K562 (cell line): ENCODE measurements at regions not wholly inside any gene's neighbourhood (a gene's known extent, or its start where the extent isn't known, plus 50 kb on each side); places are given as distances from the start of the nearest gene placed in this dataset.

ENCODE experiments used
- ATAC-seq: fragments of 200-7000 bp; cut with Tn5 transposase; 3 replicates; pipeline ENCODE4 v1.9.1; 2020; ENCODE audit warnings: moderate library complexity
- BruUV-seq: library from RNA; stranded (reverse); fragments of 400-500 nt; replicated peaks from 2 replicates; lab custom pipeline; 2021; lab: Mats Ljungman, UMichigan
- CTCF ChIA-PET: fragments of 300-600 bp; formaldehyde crosslinking; extraction: SDS; loops from one replicate; lab custom pipeline; 2021; ENCODE audit warnings: low intra/inter-chr PET ratio; lab: Yijun Ruan, JAX
- POLR2A ChIA-PET: fragments of 300-600, 350-650 bp; sonication (Branson Sonifier 250); formaldehyde crosslinking; extraction: SDS; loops from one replicate; lab custom pipeline; 2021; ENCODE audit warnings: antibody characterized with exemption, inconsistent platforms; lab: Yijun Ruan, JAX
- DNase-seq, 4 experiments: peaks; one replicate each; pipeline versions ENCODE4 v3.0.0 to v3.0.0-alpha.2; 2011 to 2018; ENCODE audit warnings: low spot score in 3 of 4, mixed read lengths in 3 of 4; ENCODE audit errors: extremely low read depth in 1 of 4
- FAIRE-seq: peaks from 2 replicates; lab custom pipeline; 2011; peaks lifted over from hg19 to GRCh38; lab: Jason Lieb, UNC
- H2AFZ ChIP-seq: 2 replicates; pipeline ENCODE4 v1.6.0; 2011; ENCODE audit warnings: low read depth, low read length, control low read depth, inconsistent platforms
- H3K27ac ChIP-seq: fragments of 200-600 bp; 3 replicates; pipeline ENCODE4 v1.8.0; 2011; ENCODE audit warnings: low read depth, mild to moderate bottlenecking, control low read depth, inconsistent platforms, low read length, moderate library complexity, mixed read lengths; ENCODE audit errors: extremely low read depth
- H3K27me3 ChIP-seq, 2 experiments: fragments of 300-600 bp in 1 of 2; 2 replicates in 1 of 2; 3 replicates in 1 of 2; pipeline versions ENCODE4 v1.6.0 to v1.8.0; 2011; ENCODE audit warnings: inconsistent platforms in 2 of 2, low read length in 2 of 2, mild to moderate bottlenecking in 1 of 2, mixed read lengths in 1 of 2, moderate library complexity in 1 of 2; ENCODE audit not compliant: control insufficient read depth in 2 of 2, insufficient read depth in 2 of 2
- H3K36me3 ChIP-seq: fragments of 300-600 bp; 3 replicates; pipeline ENCODE4 v1.8.0; 2011; ENCODE audit warnings: mild to moderate bottlenecking, low read length, inconsistent platforms; ENCODE audit not compliant: control insufficient read depth, insufficient read depth
- H3K4me1 ChIP-seq, 2 experiments: fragments of 200-600 bp in 1 of 2; replicated peaks in 1 of 2; 2 replicates in 1 of 2; 3 replicates in 1 of 2; pipeline versions ENCODE4 v1.5.1 to v1.8.0; 2011; ENCODE audit warnings: inconsistent platforms in 2 of 2, low read length in 2 of 2, mild to moderate bottlenecking in 1 of 2, mixed read lengths in 1 of 2, moderate library complexity in 1 of 2; ENCODE audit not compliant: control insufficient read depth in 2 of 2, insufficient read depth in 2 of 2
- H3K4me2 ChIP-seq: 2 replicates; pipeline ENCODE4 v1.6.1; 2011; ENCODE audit warnings: low read length, control low read depth, inconsistent platforms, mixed read lengths; ENCODE audit not compliant: insufficient read depth
- H3K4me3 ChIP-seq: fragments of 200-600 bp; sonication (generic), shearing (Covaris generic); 2 replicates; pipeline ENCODE4 v1.5.1; 2016; ENCODE audit warnings: control low read depth, inconsistent platforms
- H3K79me2 ChIP-seq: fragments of 200-600 bp; 3 replicates; pipeline ENCODE4 v1.8.0; 2011; ENCODE audit warnings: low read length, inconsistent platforms; ENCODE audit not compliant: control insufficient read depth, insufficient read depth
- H3K9ac ChIP-seq, 2 experiments: 2 replicates each; pipeline versions ENCODE4 v1.6.0 to v1.6.1; 2011; ENCODE audit warnings: low read depth in 2 of 2, low read length in 2 of 2, control low read depth in 1 of 2, inconsistent platforms in 1 of 2, mild to moderate bottlenecking in 1 of 2, mixed read lengths in 1 of 2; ENCODE audit not compliant: insufficient read depth in 1 of 2
- H3K9me1 ChIP-seq: one replicate; pipeline ENCODE4 v1.6.0; 2011; ENCODE audit warnings: inconsistent platforms, mild to moderate bottlenecking, low read length, moderate library complexity; ENCODE audit not compliant: control insufficient read depth, insufficient read depth
- H3K9me3 ChIP-seq: replicated peaks from 2 replicates; pipeline ENCODE4 v1.5.1; 2011; ENCODE audit warnings: low read depth, low read length, inconsistent platforms; ENCODE audit not compliant: control insufficient read depth, insufficient read depth
- H4K20me1 ChIP-seq: replicated peaks from 2 replicates; pipeline ENCODE4 v1.6.1; 2011; ENCODE audit warnings: low read length, inconsistent platforms, mixed read lengths; ENCODE audit not compliant: control insufficient read depth, insufficient read depth
- FOXA1 ChIP-seq: fragments of 450-650 bp; IDR thresholded peaks from 2 replicates; pipeline ENCODE4 v1.6.1; 2016; ENCODE audit warnings: mild to moderate bottlenecking, borderline replicate concordance
- GATA2 ChIP-seq: sonication (generic); formaldehyde crosslinking; IDR thresholded peaks from 2 replicates; pipeline ENCODE4 v1.4.0; 2020; ENCODE audit warnings: mild to moderate bottlenecking, missing genetic modification reagents
- HDAC2 ChIP-seq: fragments of 450-650 bp; IDR thresholded peaks from 2 replicates; pipeline ENCODE4 v1.6.1; 2016; ENCODE audit warnings: mild to moderate bottlenecking
- HNRNPH1 ChIP-seq: fragments of 200-400 bp; formaldehyde crosslinking; optimal IDR thresholded peaks from 2 replicates; pipeline ENCODE3; 2017; ENCODE audit warnings: low read depth, mild to moderate bottlenecking, low read length, moderate library complexity
- KDM4B ChIP-seq, 2 experiments: fragments of 450-650 bp in 1 of 2; sonication (generic) in 1 of 2; IDR thresholded peaks; 2 replicates each; pipeline ENCODE4 v1.6.1; 2016 to 2017; ENCODE audit warnings: borderline replicate concordance in 2 of 2, antibody characterized with exemption in 1 of 2, low read depth in 1 of 2, mild to moderate bottlenecking in 1 of 2
- PHB2 ChIP-seq: fragments of 450-650 bp; IDR thresholded peaks from 2 replicates; pipeline ENCODE4 v1.6.1; 2017; ENCODE audit warnings: low read depth
- POLR2AphosphoS5 ChIP-seq: IDR thresholded peaks from 2 replicates; pipeline ENCODE4 v1.6.1; 2011; ENCODE audit warnings: mild to moderate bottlenecking, low read depth, low read length, moderate library complexity; ENCODE audit not compliant: control insufficient read depth, insufficient read depth
- SRF ChIP-seq, 2 experiments: fragments of 250-450, 450-650 bp in 1 of 2; sonication (Bioruptor Pico) in 1 of 2; sonication (generic) in 1 of 2; formaldehyde crosslinking; IDR thresholded peaks; 2 replicates each; pipeline versions ENCODE4 v1.5.0 to v1.5.1; 2020 to 2022; ENCODE audit warnings: mild to moderate bottlenecking in 1 of 2, missing genetic modification reagents in 1 of 2
- TRIM24 ChIP-seq, 2 experiments: fragments of 450-650 bp; IDR thresholded peaks; 2 replicates each; pipeline ENCODE4 v1.6.1; 2016
- WHSC1 ChIP-seq: IDR thresholded peaks from one replicate; pipeline ENCODE4 v1.6.1; 2012; ENCODE audit warnings: low read length, control low read depth, inconsistent platforms
- ZBTB12 ChIP-seq: fragments of 250-450 bp; sonication (Bioruptor Pico); IDR thresholded peaks from 2 replicates; pipeline ENCODE4 v1.4.0; 2020
- ZBTB33 ChIP-seq: sonication (generic); formaldehyde crosslinking; IDR thresholded peaks from 2 replicates; pipeline ENCODE4 v1.8.1; 2023; ENCODE audit warnings: mild to moderate bottlenecking, missing genetic modification reagents
- ZEB2 ChIP-seq: fragments of 450-650 bp; IDR thresholded peaks from 2 replicates; pipeline ENCODE4 v1.6.1; 2016
- ZHX1 ChIP-seq: fragments of 150-350 bp; conservative IDR thresholded peaks from 2 replicates; pipeline ENCODE4 v1.6.1; 2014; ENCODE audit warnings: low read length
- ZNF41 ChIP-seq: fragments of 250-450 bp; sonication (Bioruptor Pico); conservative IDR thresholded peaks from 2 replicates; pipeline ENCODE4 v1.4.0; 2020; ENCODE audit warnings: mild to moderate bottlenecking
- ZNF436 ChIP-seq: fragments of 250-450, 450-650 bp; sonication (Bioruptor Pico); formaldehyde crosslinking; IDR thresholded peaks from 2 replicates; pipeline ENCODE4 v1.7.0; 2020; ENCODE audit warnings: mild to moderate bottlenecking
- ZNF830 ChIP-seq: fragments of 250-450 bp; sonication (Bioruptor Pico); IDR thresholded peaks from 2 replicates; pipeline ENCODE4 v1.5.0; 2021; ENCODE audit warnings: mild to moderate bottlenecking
- in situ Hi-C: fragments of 300-500 bp; cut with MboI; formaldehyde crosslinking; loops from 4 replicates; pipeline ENCODE4 v1.15.0; 2018; ENCODE audit warnings: inconsistent platforms, mixed read lengths
- intact Hi-C: fragments of 100-400 bp; cut with micrococcal nuclease; formaldehyde crosslinking; loops from 2 replicates; pipeline ENCODE4 v1.14.2; 2022

GRCh38 chr15:85326291-85326690 lies 54.1 kb upstream of the AKAP13 start:
- no TSS peak for BruUV-seq
- no peak overlapping the region for H2AFZ ChIP-seq
- no peaks in the 10 kb centered on the region for H3K36me3 ChIP-seq
- H3K27ac ChIP-seq = no peak overlapping the region
- H3K9me3 ChIP-seq = no peaks in the 10 kb centered on the region
- no peak for ATAC-seq
- ChIA-PET POLR2A (interaction anchor here (0.8 kb wide), 1 partner anchor 10 kb away, joined by 3 read pairs; no protein-coding TSS in a partner anchor), CTCF (no interaction called here)
- no peak for FAIRE-seq
- peaks cover 9 to 14% of the 10 kb centered on the region in 2 experiments; a peak in 3 of 5 replicates for H3K27me3 ChIP-seq
- no peaks in the 10 kb centered on the region for H3K9me1 ChIP-seq
- H3K4me3 ChIP-seq = no peak overlapping the region
- H3K4me2 ChIP-seq = no peak overlapping the region
- no peaks in the 10 kb centered on the region for H3K79me2 ChIP-seq
- intact Hi-C loops (no loop called here), in situ Hi-C loops (no loop called here)
- H3K9ac ChIP-seq = no peak overlapping the region
- no peaks in the 10 kb centered on the region; a peak in 2 of 5 replicates for H3K4me1 ChIP-seq
- DNase-seq = no peak
- H4K20me1 ChIP-seq = no peaks in the 10 kb centered on the region
- TF ChIP-seq PHB2 (no peak), HDAC2 (no peak), ZNF41 (CRISPR knock-in tag) (no peak), ZNF830 (CRISPR knock-in tag) (no peak), ZEB2 (no peak), TRIM24 (IDR thresholded peaks at IDR 0.05) (no peak), ZBTB33 (CRISPR knock-in tag) (no peak), GATA2 (CRISPR knock-in tag) (no peak), FOXA1 (no peak), POLR2AphosphoS5 (no peak), WHSC1 (no peak), ZHX1 (no peak), SRF (CRISPR knock-in tag; IDR thresholded peaks at IDR 0.05) (no peak), ZNF436 (CRISPR knock-in tag) (no peak), ZBTB12 (CRISPR knock-in tag) (no peak), HNRNPH1 (no peak), KDM4B (IDR thresholded peaks at IDR 0.05; ENCODE audit: borderline replicate concordance in 2 of 2, low read depth in 1 of 2) (no peak)
